ENCODE measurements at regions not wholly inside any gene's neighbourhood (a gene's known extent, or its start where the extent isn't known, plus 50 kb on each side); places are given as distances from the start of the nearest gene placed in this dataset.

DNA sequence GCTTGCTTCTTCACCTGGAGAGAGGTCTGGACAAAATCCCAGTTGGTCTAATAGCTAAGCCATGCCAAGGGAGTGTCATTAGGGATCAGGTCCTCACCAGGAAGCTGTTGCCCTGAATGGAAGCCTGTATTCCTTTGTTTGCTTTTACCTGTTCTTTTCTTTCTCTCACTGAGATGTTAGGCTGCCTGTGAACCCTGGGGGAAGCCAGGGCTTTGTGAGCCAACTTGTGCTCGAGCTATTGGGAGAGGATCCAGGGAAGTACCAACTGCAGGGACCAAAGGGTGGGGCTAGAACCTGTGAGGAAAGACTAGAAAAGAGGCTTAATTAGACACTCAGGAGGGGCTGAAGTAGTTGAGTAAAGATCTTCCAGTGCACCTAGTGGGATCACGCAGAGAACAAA lies 451.2 kb upstream of the TLE4 start:
- TF ChIP-seq EZH2 (IDR thresholded peaks at IDR 0.05; ENCODE audit: insufficient read depth, poor library complexity, severe bottlenecking) (no peak), EZH2phosphoT487 (IDR thresholded peaks at IDR 0.05; ENCODE audit: insufficient read depth, low read depth) (no peak)

All from GM23248 (cell line).